GM10248 (cell line): ENCODE measurements at regions not wholly inside any gene's neighbourhood (a gene's known extent, or its start where the extent isn't known, plus 50 kb on each side); places are given as distances from the start of the nearest gene placed in this dataset.

Experiments
- CTCF ChIA-PET: fragments of 300-600 bp; sonication (Branson Sonifier 250); formaldehyde crosslinking; extraction: SDS; loops from one replicate; lab custom pipeline; 2021; ENCODE audit warnings: antibody characterized with exemption; lab: Yijun Ruan, JAX
- POLR2A ChIA-PET: fragments of 350-650 bp; sonication (Branson Sonifier 250); formaldehyde crosslinking; extraction: SDS; loops from one replicate; lab custom pipeline; 2020; ENCODE audit warnings: antibody characterized with exemption; lab: Yijun Ruan, JAX
- DNase-seq: peaks from one replicate; pipeline ENCODE4 v3.0.0; 2012; ENCODE audit errors: extremely low spot score
- TF ChIP-seq, protein P1 (sequence below): IDR thresholded peaks from 2 replicates; pipeline ENCODE4 v1.5.1; 2012; ENCODE audit warnings: mild to moderate bottlenecking, low read depth; ENCODE audit errors: extremely low read depth, missing control alignments, control extremely low read depth

DNA sequence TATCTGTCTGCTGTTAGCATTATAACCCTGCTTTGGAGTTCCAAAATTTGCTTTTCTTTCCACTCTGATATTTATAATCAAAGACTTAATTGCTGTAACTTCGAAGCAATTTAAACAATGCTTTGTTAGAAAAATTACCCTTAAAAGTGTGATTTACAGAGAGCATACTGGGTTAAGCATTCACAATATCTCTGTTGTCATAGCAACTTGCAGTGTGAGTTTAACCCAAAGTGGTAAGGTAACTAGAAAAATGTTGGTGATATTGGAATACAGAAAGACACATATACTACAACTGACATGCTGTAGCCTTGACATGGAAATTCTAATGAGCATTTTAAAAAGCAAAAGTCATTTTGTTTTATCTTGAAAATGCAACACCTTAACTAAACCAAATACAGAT is 70.4 kb upstream of the SMLR1 start:
- ChIA-PET CTCF (no interaction called here), POLR2A (no interaction called here)
- no peak for DNase-seq
- TF ChIP-seq, protein P1, sequence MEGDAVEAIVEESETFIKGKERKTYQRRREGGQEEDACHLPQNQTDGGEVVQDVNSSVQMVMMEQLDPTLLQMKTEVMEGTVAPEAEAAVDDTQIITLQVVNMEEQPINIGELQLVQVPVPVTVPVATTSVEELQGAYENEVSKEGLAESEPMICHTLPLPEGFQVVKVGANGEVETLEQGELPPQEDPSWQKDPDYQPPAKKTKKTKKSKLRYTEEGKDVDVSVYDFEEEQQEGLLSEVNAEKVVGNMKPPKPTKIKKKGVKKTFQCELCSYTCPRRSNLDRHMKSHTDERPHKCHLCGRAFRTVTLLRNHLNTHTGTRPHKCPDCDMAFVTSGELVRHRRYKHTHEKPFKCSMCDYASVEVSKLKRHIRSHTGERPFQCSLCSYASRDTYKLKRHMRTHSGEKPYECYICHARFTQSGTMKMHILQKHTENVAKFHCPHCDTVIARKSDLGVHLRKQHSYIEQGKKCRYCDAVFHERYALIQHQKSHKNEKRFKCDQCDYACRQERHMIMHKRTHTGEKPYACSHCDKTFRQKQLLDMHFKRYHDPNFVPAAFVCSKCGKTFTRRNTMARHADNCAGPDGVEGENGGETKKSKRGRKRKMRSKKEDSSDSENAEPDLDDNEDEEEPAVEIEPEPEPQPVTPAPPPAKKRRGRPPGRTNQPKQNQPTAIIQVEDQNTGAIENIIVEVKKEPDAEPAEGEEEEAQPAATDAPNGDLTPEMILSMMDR, result no peak

- TF ChIP-seq, protein P1, result no peak
- CTCF ChIA-PET, result interaction anchor here (0.5 to 1.6 kb wide), 3 partner anchors 13 to 1461 kb away, joined by 3 to 4 read pairs (median 3); no protein-coding TSS in a partner anchor
- DNase-seq, result no peak
- POLR2A ChIA-PET, result no interaction called here
Measured at GRCh38 chr6:130758813-130759212, 68.4 kb upstream of the SMLR1 start.

DNA sequence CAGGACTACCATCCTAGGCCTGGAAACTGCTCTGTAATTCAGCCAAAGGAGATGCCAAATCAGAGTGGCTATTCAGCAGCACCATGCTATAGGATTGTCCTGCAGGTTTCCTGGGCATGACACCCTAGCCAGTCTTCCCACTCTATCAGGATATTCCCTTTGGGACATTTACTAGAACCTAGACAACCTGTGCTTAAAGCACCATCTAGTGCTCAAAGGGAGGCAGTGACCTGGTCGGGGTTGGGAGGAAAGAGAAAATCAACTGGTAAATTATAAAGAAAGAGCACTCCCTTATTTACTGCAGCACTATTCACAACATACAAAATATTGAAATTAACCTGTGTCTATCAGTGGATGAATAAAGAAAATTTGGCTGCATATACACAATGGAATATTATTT is 67.2 kb upstream of the SMLR1 start:
- CTCF ChIA-PET, result interaction anchor here (1.5 kb wide), 2 partner anchors 13 to 62 kb away, joined by 3 to 4 read pairs; no protein-coding TSS in a partner anchor
- DNase-seq, result no peak
- POLR2A ChIA-PET, result no interaction called here
- TF ChIP-seq, protein P1, result peak; percentile 15

DNA sequence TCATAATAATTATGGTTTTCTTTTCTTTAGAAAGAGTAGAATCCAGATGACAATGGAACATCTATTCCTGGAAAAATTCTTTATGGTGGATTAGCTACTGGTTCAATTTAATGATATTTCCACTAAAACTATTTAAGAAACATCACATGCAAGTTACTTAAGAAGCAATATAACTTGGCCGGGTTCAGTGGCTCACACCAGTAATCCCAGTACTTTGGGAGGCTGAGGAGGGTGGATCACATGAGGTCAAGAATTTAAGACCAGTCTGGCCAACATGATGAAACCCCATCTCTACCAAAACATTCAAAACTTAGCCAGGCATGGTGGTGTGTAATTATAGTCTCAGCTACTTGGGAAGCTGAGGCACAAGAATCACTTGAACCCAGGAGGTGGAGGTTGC is 65.9 kb upstream of the SMLR1 start:
- ChIA-PET CTCF (interaction anchor here (1.5 kb wide), 2 partner anchors 12 to 63 kb away, joined by 3 to 4 read pairs; no protein-coding TSS in a partner anchor), POLR2A (no interaction called here)
- DNase-seq, result no peak
- TF ChIP-seq, protein P1, result no peak

GRCh38 chr6:130765181-130765727 is 62.0 kb upstream of the SMLR1 start:
- ChIA-PET CTCF (no interaction called here), POLR2A (no interaction called here)
- DNase-seq, result no peak
- TF ChIP-seq, protein P1, result no peak

DNA sequence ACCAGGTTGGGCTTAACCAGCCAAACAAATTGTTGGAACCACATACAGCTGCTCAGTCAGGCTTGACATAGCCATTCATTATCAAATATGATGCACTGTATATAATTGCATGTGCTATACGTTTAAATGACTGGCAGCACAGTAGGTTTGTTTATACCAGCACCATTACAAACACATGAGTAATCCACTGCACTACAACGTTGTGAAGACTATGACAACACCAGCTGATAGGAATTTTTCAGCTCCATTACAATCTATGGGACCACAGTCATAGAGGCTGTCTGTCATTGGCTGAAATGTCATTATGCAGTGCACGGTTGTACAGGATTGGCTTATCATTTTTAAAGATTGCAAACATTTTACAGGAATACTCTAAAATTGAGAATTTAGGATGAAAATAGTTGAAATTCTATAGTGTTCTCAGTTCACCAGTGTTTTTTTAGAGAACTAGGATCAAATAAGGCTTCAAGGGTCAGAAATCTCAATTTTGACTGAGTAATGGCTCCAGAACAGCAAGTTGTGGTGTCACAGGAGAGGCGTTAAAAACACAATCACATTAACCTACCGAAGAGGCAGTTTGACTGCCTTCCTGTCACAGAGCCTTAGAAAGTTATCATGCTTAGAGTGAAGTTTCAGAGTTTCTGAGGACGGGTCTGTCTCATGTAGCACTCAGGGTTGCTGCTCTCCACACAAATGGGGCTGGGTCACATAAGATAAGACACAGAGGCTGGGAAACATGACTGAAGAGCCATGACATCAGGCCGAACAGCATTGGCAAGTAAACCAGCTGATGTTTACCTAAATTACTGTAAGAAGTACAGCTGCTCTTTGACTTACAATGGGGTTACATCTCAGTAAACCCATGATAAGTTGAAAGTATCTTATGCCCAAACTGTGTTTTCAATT is 60.7 kb upstream of the SMLR1 start:
- no peak for DNase-seq
- ChIA-PET CTCF (no interaction called here), POLR2A (no interaction called here)
- TF ChIP-seq, protein P1, result no peak
